ENCODE measurements at regions not wholly inside any gene's neighbourhood (a gene's known extent, or its start where the extent isn't known, plus 50 kb on each side); places are given as distances from the start of the nearest gene placed in this dataset.

GRCh38 chr6:148027201-148027600 is 315.4 kb upstream of the SASH1 start:
- no peak for DNase-seq (ENCODE audit: low spot score in 2 of 2)
- Histone ChIP-seq H3K9me3 (no peaks in the 10 kb centered on the region), H3K27ac (no peak overlapping the region), H3K4me3 (no peak overlapping the region), H3K36me3 (no peaks in the 10 kb centered on the region), H3K4me1 (no peaks in the 10 kb centered on the region), H3K27me3 (no peaks in the 10 kb centered on the region)
- TF ChIP-seq CTCF (IDR thresholded peaks at IDR 0.05) (no peak), POLR2A (IDR thresholded peaks at IDR 0.05) (no peak), POLR2AphosphoS5 (IDR thresholded peaks at IDR 0.05) (no peak)
- intact Hi-C loops (cut with DNase I; ENCODE audit: low total_unique reads): no loop called here

GRCh38 chr6:148035806-148036390 is 306.7 kb upstream of the SASH1 start:
- Histone ChIP-seq H3K27ac (no peak overlapping the region), H3K4me1 (no peaks in the 10 kb centered on the region), H3K36me3 (no peaks in the 10 kb centered on the region), H3K9me3 (no peaks in the 10 kb centered on the region), H3K4me3 (no peak overlapping the region), H3K27me3 (no peaks in the 10 kb centered on the region)
- no peak for DNase-seq (ENCODE audit: low spot score in 2 of 2)
- TF ChIP-seq POLR2AphosphoS5 (IDR thresholded peaks at IDR 0.05) (no peak), CTCF (IDR thresholded peaks at IDR 0.05) (no peak), POLR2A (IDR thresholded peaks at IDR 0.05) (no peak)
- intact Hi-C loops (cut with DNase I; ENCODE audit: low total_unique reads): no loop called here

- TF ChIP-seq CTCF (IDR thresholded peaks at IDR 0.05) (no peak), POLR2A (IDR thresholded peaks at IDR 0.05) (no peak)
- Histone ChIP-seq H3K4me1 (no peaks in the 10 kb centered on the region), H3K27ac (no peak overlapping the region), H3K36me3 (no peaks in the 10 kb centered on the region), H3K9me3 (no peaks in the 10 kb centered on the region), H3K27me3 (no peaks in the 10 kb centered on the region), H3K4me3 (no peak overlapping the region)
- no peak for DNase-seq (ENCODE audit: low spot score in 2 of 2)
- intact Hi-C loops (cut with DNase I; ENCODE audit: low total_unique reads): no loop called here
These were observed 305.1 kb upstream of the SASH1 start for GRCh38 chr6:148037496-148037895.

- H3K27ac ChIP-seq: no peak overlapping the region
- H3K36me3 ChIP-seq: no peaks in the 10 kb centered on the region
- intact Hi-C loops (cut with DNase I; ENCODE audit: low total_unique reads): no loop called here
- no peak for TF ChIP-seq POLR2A (IDR thresholded peaks at IDR 0.05)
- no peak for TF ChIP-seq CTCF (IDR thresholded peaks at IDR 0.05)
- no peaks in the 10 kb centered on the region for H3K27me3 ChIP-seq
- DNase-seq (ENCODE audit: low spot score in 2 of 2): no peak
- no peaks in the 10 kb centered on the region for H3K4me1 ChIP-seq
- H3K4me3 ChIP-seq: no peak overlapping the region
- H3K9me3 ChIP-seq: no peaks in the 10 kb centered on the region
These were observed 301.1 kb upstream of the SASH1 start for GRCh38 chr6:148041546-148041945.

- Histone ChIP-seq H3K27ac (no peak overlapping the region), H3K9me3 (no peaks in the 10 kb centered on the region), H3K27me3 (no peaks in the 10 kb centered on the region), H3K36me3 (no peaks in the 10 kb centered on the region), H3K4me3 (no peak overlapping the region), H3K4me1 (no peaks in the 10 kb centered on the region)
- intact Hi-C loops (cut with DNase I; ENCODE audit: low total_unique reads): no loop called here
- no peak for DNase-seq (ENCODE audit: low spot score in 2 of 2)
- TF ChIP-seq POLR2A (IDR thresholded peaks at IDR 0.05): no peak
- no peak for TF ChIP-seq CTCF (IDR thresholded peaks at IDR 0.05)
- no peak for TF ChIP-seq POLR2AphosphoS5 (IDR thresholded peaks at IDR 0.05)
These were observed 300.1 kb upstream of the SASH1 start for GRCh38 chr6:148042536-148042935.

Measured in breast epithelium (tissue), 4 donors.